A673 (cell line): ENCODE measurements at regions not wholly inside any gene's neighbourhood (a gene's known extent, or its start where the extent isn't known, plus 50 kb on each side); places are given as distances from the start of the nearest gene placed in this dataset.

ENCODE experiments used
- EZH2 ChIP-seq: fragments of 200-600 bp; sonication (generic); IDR thresholded peaks from 2 replicates; pipeline ENCODE4 v1.6.1; 2017; ENCODE audit warnings: borderline replicate concordance, low read depth, mild to moderate bottlenecking, mixed read lengths, antibody characterized with exemption, low read length; ENCODE audit not compliant: poor library complexity, severe bottlenecking
- TF ChIP-seq, protein P1 (sequence below): fragments of 300-800, 200-600 bp; sonication (generic); conservative IDR thresholded peaks from 2 replicates; pipeline ENCODE4 v1.5.1; 2017; ENCODE audit warnings: low read depth, mild to moderate bottlenecking, antibody characterized with exemption, low read length, moderate library complexity, mixed read lengths

DNA sequence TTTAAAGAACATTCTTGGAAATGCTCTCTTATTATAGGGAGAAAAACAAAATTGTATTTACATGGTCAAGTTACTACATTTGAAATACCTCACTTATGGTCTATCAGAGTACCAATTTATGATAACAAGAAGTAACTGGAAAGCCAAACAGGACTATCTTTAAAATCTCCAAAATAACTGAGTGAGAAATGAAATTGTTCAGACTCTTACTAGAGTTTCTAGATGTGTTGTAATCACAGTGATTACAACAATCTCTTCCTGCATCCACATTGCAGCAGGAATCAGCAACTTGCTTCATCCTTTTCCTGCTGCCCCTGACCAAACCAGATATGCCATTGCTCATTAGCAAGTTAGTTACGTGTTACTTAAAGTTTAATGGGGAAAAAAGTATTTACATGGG lies 245.2 kb upstream of the SMIM31 start:
- TF ChIP-seq, protein P1, sequence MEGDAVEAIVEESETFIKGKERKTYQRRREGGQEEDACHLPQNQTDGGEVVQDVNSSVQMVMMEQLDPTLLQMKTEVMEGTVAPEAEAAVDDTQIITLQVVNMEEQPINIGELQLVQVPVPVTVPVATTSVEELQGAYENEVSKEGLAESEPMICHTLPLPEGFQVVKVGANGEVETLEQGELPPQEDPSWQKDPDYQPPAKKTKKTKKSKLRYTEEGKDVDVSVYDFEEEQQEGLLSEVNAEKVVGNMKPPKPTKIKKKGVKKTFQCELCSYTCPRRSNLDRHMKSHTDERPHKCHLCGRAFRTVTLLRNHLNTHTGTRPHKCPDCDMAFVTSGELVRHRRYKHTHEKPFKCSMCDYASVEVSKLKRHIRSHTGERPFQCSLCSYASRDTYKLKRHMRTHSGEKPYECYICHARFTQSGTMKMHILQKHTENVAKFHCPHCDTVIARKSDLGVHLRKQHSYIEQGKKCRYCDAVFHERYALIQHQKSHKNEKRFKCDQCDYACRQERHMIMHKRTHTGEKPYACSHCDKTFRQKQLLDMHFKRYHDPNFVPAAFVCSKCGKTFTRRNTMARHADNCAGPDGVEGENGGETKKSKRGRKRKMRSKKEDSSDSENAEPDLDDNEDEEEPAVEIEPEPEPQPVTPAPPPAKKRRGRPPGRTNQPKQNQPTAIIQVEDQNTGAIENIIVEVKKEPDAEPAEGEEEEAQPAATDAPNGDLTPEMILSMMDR, result no peak
- TF ChIP-seq EZH2, result no peak
